ENCODE measurements at regions not wholly inside any gene's neighbourhood (a gene's known extent, or its start where the extent isn't known, plus 50 kb on each side); places are given as distances from the start of the nearest gene placed in this dataset.

GRCh38 chr3:150254309-150254708 lies 153.8 kb upstream of the TSC22D2 start:
- TF ChIP-seq CTCF (conservative IDR thresholded peaks at IDR 0.05 in 1 of 2, IDR thresholded peaks at IDR 0.05 in 1 of 2; ENCODE audit: low read depth in 1 of 2, low read length in 2 of 2) (no peak), EZH2 (IDR thresholded peaks at IDR 0.05; ENCODE audit: low read length, missing control alignments) (no peak)
- Histone ChIP-seq H3K9ac (ENCODE audit: insufficient read depth, low read length) (no peak overlapping the region), H3K79me2 (ENCODE audit: control insufficient read depth, insufficient read depth, low read length) (no peaks in the 10 kb centered on the region), H3K27me3 (ENCODE audit: control insufficient read depth, insufficient read depth, low read length) (no peaks in the 10 kb centered on the region), H3K36me3 (ENCODE audit: control insufficient read depth, insufficient read depth, low read length) (no peaks in the 10 kb centered on the region), H3K4me3 (replicated peaks in 1 of 4; ENCODE audit: control extremely low read depth in 1 of 4, insufficient read depth in 1 of 4, low read depth in 3 of 4, low read length in 4 of 4) (no peak overlapping the region), H3K27ac (ENCODE audit: insufficient read depth, low read length) (no peak overlapping the region), H3K4me2 (ENCODE audit: extremely low read depth, insufficient read depth, low read length) (no peak overlapping the region), H3K4me1 (ENCODE audit: control insufficient read depth, extremely low read depth, insufficient read depth, low read length) (peaks cover 22% of the 10 kb centered on the region), H3K9me3 (ENCODE audit: control insufficient read depth, insufficient read depth, low read depth, low read length) (no peaks in the 10 kb centered on the region), H2AFZ (ENCODE audit: low read length) (no peak overlapping the region), H4K20me1 (ENCODE audit: control insufficient read depth, extremely low read depth, insufficient read depth, low read length) (no peaks in the 10 kb centered on the region)
- DNase-seq (ENCODE audit: low read depth in 2 of 2), result peak in 1 of 2 donors; percentile 39

- DNase-seq (ENCODE audit: low read depth in 2 of 2), result no peak
- Histone ChIP-seq H3K9ac (ENCODE audit: insufficient read depth, low read length) (no peak overlapping the region), H3K79me2 (ENCODE audit: control insufficient read depth, insufficient read depth, low read length) (no peaks in the 10 kb centered on the region)
Measured at GRCh38 chr3:150253622-150254021, 154.5 kb upstream of the TSC22D2 start.

GRCh38 chr3:150252462-150252861 lies 155.6 kb upstream of the TSC22D2 start:
- TF ChIP-seq CTCF (conservative IDR thresholded peaks at IDR 0.05 in 1 of 2, IDR thresholded peaks at IDR 0.05 in 1 of 2; ENCODE audit: low read depth in 1 of 2, low read length in 2 of 2) (no peak), EZH2 (IDR thresholded peaks at IDR 0.05; ENCODE audit: low read length, missing control alignments) (no peak)
- no peaks in the 10 kb centered on the region for H3K79me2 ChIP-seq (ENCODE audit: control insufficient read depth, insufficient read depth, low read length)
- no peak overlapping the region for H3K4me3 ChIP-seq (replicated peaks in 1 of 4; ENCODE audit: control extremely low read depth in 1 of 4, insufficient read depth in 1 of 4, low read depth in 3 of 4, low read length in 4 of 4)
- no peak overlapping the region for H2AFZ ChIP-seq (ENCODE audit: low read length)
- H3K9me3 ChIP-seq (ENCODE audit: control insufficient read depth, insufficient read depth, low read depth, low read length), result no peaks in the 10 kb centered on the region
- peak overlapping the region; percentile 26 for H3K27ac ChIP-seq (ENCODE audit: insufficient read depth, low read length)
- peak; percentile 35 to 83 for DNase-seq (ENCODE audit: low read depth in 2 of 2)
- no peaks in the 10 kb centered on the region for H3K36me3 ChIP-seq (ENCODE audit: control insufficient read depth, insufficient read depth, low read length)
- peak overlapping the region; percentile 8 for H3K4me2 ChIP-seq (ENCODE audit: extremely low read depth, insufficient read depth, low read length)
- peaks cover 26% of the 10 kb centered on the region for H3K4me1 ChIP-seq (ENCODE audit: control insufficient read depth, extremely low read depth, insufficient read depth, low read length)
- no peaks in the 10 kb centered on the region for H3K27me3 ChIP-seq (ENCODE audit: control insufficient read depth, insufficient read depth, low read length)
- no peak overlapping the region for H3K9ac ChIP-seq (ENCODE audit: insufficient read depth, low read length)
- H4K20me1 ChIP-seq (ENCODE audit: control insufficient read depth, extremely low read depth, insufficient read depth, low read length), result no peaks in the 10 kb centered on the region

More at GRCh38 chr3:150253622-150254021, 154.5 kb upstream of the TSC22D2 start:
- H3K4me2 ChIP-seq (ENCODE audit: extremely low read depth, insufficient read depth, low read length), result no peak overlapping the region
- TF ChIP-seq EZH2 (IDR thresholded peaks at IDR 0.05; ENCODE audit: low read length, missing control alignments) (no peak), CTCF (conservative IDR thresholded peaks at IDR 0.05 in 1 of 2, IDR thresholded peaks at IDR 0.05 in 1 of 2; ENCODE audit: low read depth in 1 of 2, low read length in 2 of 2) (no peak)
- no peaks in the 10 kb centered on the region for H4K20me1 ChIP-seq (ENCODE audit: control insufficient read depth, extremely low read depth, insufficient read depth, low read length)
- no peak overlapping the region for H3K4me3 ChIP-seq (replicated peaks in 1 of 4; ENCODE audit: control extremely low read depth in 1 of 4, insufficient read depth in 1 of 4, low read depth in 3 of 4, low read length in 4 of 4)
- no peaks in the 10 kb centered on the region for H3K9me3 ChIP-seq (ENCODE audit: control insufficient read depth, insufficient read depth, low read depth, low read length)
- H3K4me1 ChIP-seq (ENCODE audit: control insufficient read depth, extremely low read depth, insufficient read depth, low read length), result peaks cover 26% of the 10 kb centered on the region
- H3K27ac ChIP-seq (ENCODE audit: insufficient read depth, low read length), result no peak overlapping the region
- H3K27me3 ChIP-seq (ENCODE audit: control insufficient read depth, insufficient read depth, low read length), result no peaks in the 10 kb centered on the region
- no peak overlapping the region for H2AFZ ChIP-seq (ENCODE audit: low read length)
- H3K36me3 ChIP-seq (ENCODE audit: control insufficient read depth, insufficient read depth, low read length), result no peaks in the 10 kb centered on the region

All from fibroblast of lung (primary cell).